EL (cell line): ENCODE measurements at regions not wholly inside any gene's neighbourhood (a gene's known extent, or its start where the extent isn't known, plus 50 kb on each side); places are given as distances from the start of the nearest gene placed in this dataset.
A peak's percentile ranks its signal among the peaks of the same experiment; 100 is the strongest.
"Not testable (repeated sequence)": the region's sequence is repeated elsewhere in the genome, so short reads cannot be mapped to it uniquely, and the experiment has no call there.

ENCODE experiments used
- DNase-seq: peaks from one replicate; pipeline ENCODE4 v3.0.0-alpha.2; 2016

GRCh38 chr1:9442278-9442846 is 96.9 kb upstream of the SLC25A33 start:
- peak; percentile 74 for DNase-seq

DNA sequence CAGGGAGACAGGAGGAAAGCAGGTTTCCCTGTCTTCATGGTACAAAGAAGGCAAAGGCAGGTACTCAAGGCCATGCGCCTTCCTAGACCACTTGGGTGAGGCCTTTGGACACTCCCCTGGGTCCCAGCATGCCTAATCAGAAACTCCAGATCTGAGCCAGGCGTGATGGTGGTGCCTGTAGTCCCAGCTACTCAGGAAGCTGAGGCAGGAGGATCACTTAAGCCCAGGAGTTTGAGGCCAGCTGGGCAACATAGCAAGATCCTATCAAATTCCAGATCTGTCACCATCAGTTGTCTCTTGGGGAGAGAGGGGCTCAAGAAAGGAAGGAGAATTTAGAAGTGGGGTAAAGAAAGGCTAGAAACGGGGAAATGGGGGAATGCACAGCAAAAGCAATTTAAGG is 96.3 kb upstream of the SLC25A33 start:
- no peak for DNase-seq

DNA sequence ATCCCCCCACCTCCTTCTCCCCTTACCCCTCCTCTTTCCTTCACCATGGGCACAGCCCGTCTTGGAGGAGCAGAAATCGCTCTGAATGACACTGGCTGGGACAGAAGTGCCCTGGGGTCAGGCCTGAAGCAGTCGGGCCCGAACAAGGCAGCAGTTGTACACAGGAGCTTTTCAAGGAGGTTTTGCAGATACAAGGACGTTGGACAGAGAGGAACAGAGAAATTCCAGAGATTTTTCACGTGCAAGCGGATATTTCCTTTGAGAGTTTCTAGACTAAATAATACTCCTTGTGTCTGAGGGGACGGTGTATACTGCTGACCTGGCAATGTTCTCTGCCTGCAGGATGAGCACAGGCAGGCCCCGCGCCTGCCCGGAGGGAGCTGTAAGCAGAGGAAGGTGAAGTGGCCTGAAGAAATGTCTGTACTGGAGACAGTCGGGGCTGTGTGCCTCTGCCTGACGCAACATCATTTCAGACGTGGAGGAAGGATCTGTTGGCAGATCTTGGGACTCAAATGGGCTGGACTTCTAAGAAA is 95.3 kb upstream of the SLC25A33 start:
- DNase-seq, result no peak

DNA sequence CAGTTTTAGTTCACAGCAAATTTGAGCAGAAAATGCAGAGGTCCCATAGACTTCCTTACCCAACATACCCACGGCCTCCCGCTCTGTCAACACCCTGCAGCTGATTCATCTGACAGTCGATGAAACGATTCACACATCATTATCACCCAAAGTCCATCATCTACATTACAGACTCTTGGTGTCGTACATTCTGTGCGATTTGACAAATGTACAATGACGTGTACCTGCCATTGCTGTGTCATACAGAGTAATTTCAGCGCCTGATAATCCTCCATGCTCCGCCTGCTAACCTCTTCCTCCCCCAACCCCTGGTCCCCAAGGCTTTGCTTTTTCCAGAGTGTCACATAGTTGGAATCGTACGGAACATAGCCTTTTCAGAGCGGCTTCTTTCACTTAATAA is 94.7 kb upstream of the SLC25A33 start:
- no peak for DNase-seq

- not testable (repeated sequence) for DNase-seq
These were observed 94.2 kb upstream of the SLC25A33 start for GRCh38 chr1:9445081-9445480.

- no peak for DNase-seq
These were observed 91.9 kb upstream of the SLC25A33 start for GRCh38 chr1:9447215-9447960.

- no peak for DNase-seq
These were observed 90.8 kb upstream of the SLC25A33 start for GRCh38 chr1:9448132-9449109.

- peak; percentile 68 for DNase-seq
These were observed 90.1 kb upstream of the SLC25A33 start for GRCh38 chr1:9449110-9449627.

- no peak for DNase-seq
These were observed 89.1 kb upstream of the SLC25A33 start for GRCh38 chr1:9449976-9450696.

GRCh38 chr1:9451081-9451480 is 88.2 kb upstream of the SLC25A33 start:
- DNase-seq, result no peak

DNA sequence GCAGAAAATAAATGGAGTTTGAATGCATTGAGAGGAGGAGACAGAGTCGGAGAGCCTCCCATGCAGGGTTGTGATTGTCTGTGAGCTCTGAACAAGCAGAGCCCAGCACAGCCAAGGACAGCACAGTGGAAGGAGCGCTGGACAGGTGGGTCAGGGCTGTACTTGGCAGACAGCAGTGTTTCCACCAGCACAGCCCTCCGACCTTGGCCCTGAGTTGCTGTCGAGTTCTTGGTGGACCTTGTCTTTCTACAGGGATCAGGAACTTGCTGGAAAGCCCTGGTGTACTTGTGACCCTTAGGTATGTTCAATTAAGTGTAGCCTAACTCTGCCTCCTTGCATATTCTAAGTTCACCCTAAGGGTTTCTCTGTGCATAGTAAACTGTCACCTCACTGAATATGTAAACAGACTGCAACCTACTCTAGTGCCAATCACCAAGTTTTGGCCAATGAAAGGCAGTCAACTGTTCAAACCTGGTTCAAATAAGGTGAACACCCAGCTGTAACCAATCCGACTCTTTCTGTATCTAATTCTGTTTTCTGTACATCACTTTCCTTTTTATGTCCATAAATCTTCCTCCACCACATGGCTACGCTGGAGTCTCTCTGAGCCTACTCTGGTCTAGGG is 86.6 kb upstream of the SLC25A33 start:
- DNase-seq, result no peak

DNA sequence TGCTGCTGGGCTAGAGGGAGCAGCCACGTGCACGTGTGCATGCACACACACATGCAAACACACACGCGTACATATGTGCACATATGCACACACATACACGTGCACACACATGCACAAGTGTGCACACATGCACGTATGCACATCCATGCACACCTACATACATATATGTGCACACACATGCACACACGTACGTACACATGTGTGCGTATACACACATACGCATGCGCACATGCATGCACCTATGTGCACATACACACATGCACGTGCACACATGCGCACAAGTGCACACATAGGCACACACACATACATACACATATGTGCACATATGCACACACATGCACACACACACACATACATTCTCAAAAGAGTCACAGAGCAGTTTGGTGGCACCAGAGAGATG is 85.9 kb upstream of the SLC25A33 start:
- no peak for DNase-seq

DNA sequence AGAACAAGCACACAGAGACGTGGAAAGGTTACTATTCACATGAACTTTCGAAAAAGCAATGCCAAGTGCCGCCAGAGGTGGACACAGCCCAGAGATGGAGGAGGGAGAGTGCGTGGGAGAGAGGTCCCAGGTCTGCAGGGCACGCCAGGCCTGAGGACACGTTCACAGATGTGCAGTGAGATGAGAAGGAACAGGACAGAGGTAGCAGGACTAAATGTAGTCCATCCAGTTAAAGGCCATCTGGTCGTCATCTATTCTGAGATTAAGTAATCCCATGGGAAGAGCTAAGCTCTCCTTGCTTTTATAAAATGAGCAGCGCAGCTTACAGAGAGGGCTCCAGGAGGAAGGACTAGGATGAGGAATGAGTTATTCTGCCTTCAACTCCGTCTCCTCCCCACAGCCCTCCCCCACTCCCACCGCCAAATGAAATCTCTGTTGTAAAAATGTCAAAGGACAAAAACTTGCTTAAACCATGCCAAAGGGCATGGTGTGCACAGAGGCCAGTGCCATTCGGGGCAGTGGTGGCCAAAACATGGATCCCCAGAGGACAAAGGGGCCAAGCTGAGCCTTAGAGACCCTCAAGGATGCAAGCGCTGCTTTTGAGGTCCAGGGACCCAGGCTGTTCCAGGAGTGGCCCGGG is 85.4 kb upstream of the SLC25A33 start:
- DNase-seq, result no peak

GRCh38 chr1:9454494-9455066 is 84.7 kb upstream of the SLC25A33 start:
- DNase-seq, result no peak

GRCh38 chr1:9455487-9456234 is 83.6 kb upstream of the SLC25A33 start:
- peak; percentile 54 for DNase-seq

DNA sequence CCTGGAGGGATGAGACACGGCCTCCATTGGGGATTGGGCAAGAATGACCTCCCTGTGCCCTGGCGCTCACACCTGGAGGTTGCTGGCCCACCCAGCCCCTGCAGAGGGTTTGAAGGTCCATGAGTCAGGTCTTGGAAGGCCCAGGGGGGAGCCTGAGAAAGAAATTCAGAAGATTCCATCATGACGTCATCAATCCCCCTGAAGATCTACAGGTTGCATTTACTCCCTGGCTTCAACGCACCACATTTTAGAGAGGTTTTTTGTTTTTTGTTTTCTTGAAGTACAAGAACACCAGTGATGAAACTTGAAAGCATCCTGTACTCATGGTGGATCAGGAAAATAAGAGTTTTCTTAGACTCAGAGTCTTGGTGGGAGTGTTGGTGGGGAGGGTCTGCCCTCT is 82.4 kb upstream of the SLC25A33 start:
- no peak for DNase-seq

DNA sequence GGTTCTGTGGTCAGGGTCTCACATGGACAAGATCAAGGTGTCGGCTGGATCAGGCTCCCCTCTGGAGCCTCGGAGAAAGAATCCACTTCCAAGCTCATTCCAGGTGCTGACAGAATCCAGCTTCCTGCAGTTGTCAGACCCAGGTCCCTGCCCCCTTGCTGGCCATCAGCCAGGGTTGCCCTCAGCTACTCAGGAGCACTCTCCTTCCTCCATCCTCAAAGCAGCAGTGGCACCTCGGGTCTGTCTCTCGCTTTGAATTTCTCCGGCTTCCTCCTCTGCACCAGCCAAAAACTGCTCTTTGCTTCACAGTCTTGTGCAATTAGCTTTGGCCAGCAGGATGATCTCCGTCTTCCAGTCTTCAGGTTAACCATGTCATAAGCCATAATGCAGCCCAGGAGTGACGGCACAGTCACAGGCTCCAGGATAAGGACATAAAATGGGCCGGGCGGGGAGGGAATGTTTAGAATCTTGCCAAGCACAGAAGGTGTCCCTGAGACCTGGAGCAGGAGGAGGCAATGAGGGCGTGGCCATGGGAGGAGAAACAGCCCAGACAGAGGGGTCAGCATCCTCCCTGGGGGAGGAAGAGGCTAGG is 79.4 kb upstream of the SLC25A33 start:
- no peak for DNase-seq

GRCh38 chr1:9465640-9466039 is 73.6 kb upstream of the SLC25A33 start:
- no peak for DNase-seq

DNA sequence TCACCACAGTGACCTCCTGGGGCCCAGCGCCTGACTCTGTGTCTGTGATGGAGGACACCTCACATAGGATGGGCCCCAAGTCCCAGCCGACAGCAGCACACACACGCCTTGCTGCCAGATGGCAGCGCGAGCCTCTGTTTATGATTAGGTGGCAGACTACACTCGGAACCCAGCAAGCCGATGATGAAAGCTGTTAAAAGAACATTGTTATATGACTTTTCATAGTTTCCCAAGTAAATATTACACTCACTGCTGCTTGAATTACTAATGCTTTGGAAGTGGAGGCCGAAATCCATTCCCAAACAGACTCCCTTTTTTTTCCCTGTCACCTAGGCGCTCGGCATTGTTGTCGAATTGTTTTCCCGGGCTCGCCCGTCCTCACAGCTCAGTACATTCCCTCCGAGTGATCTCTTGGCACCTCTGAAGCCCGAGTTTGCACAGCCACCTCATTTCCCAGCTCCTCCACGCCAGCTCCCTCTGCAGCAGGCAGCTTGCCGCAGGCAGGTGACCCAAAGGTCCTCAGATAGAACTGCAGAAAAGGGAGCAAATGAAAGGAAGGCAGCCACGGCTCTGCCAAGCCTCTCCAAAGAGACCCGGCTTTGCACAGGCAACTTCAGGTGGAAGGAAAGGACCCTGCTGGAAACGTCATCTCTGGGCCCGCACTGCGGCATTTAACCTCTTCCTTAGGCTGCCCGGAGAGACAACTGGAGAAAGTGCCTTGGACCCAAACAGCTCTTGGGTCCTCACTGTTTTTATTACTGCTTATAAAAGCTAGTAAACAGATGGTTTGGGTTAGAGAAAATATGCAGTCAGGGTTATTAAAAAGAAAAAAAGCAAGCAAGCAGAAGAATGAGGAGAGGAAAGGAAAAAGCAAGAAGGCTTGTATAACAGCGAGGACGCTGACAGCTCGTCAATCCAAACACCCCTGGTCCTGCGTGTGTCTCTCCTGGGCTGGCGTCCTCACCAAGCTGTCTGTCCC is 72.2 kb upstream of the SLC25A33 start:
- DNase-seq, result no peak
